Epithelial cell of proximal tubule (primary cell): ENCODE measurements at regions not wholly inside any gene's neighbourhood (a gene's known extent, or its start where the extent isn't known, plus 50 kb on each side); places are given as distances from the start of the nearest gene placed in this dataset.

ENCODE experiments used
- DNase-seq: peaks from one replicate; pipeline ENCODE4 v3.0.0-alpha.2; 2011; ENCODE audit warnings: low read depth
- H3K4me3 ChIP-seq: 2 replicates; pipeline ENCODE4 v1.5.1; 2011; ENCODE audit warnings: low read depth, mild to moderate bottlenecking, low read length
- CTCF ChIP-seq: conservative IDR thresholded peaks from 2 replicates; pipeline ENCODE4 v1.5.1; 2012; ENCODE audit warnings: low read depth, mild to moderate bottlenecking, low read length

DNA sequence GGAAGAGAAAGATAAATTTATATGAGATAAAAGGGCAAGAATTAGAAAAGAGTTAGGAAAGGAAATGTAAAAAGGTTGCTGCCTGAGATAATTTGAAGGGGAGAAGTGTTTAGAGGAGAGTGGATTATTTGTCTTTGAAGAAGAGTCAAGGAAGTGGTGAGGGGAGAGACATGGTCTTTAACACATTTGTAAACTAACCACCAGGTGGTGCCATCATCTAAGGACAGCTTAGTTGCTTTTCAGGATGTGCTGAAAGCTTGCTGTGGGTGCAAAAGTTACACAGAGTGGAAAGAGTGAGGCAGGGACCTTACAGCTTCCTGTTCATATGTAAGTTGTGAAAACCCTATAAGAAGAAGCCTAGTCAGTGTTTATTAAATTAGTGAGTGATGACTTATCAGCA is 114.1 kb upstream of the DNAJC19 start:
- peak; percentile 40 for TF ChIP-seq CTCF
- no peak for DNase-seq
- no peak overlapping the region for H3K4me3 ChIP-seq

GRCh38 chr3:181086011-181086410 is 96.5 kb upstream of the DNAJC19 start:
- TF ChIP-seq CTCF, result no peak
- DNase-seq, result no peak
- H3K4me3 ChIP-seq, result no peak overlapping the region

- no peak overlapping the region for H3K4me3 ChIP-seq
- no peak for TF ChIP-seq CTCF
- DNase-seq, result no peak
These were observed 92.4 kb upstream of the DNAJC19 start for GRCh38 chr3:181081930-181082329.

- no peak for DNase-seq
- no peak overlapping the region for H3K4me3 ChIP-seq
- no peak for TF ChIP-seq CTCF
These were observed 87.0 kb upstream of the DNAJC19 start for GRCh38 chr3:181076558-181076957.

- no peak for DNase-seq
- H3K4me3 ChIP-seq, result no peak overlapping the region
- TF ChIP-seq CTCF, result no peak
These were observed 85.6 kb upstream of the DNAJC19 start for GRCh38 chr3:181075098-181075497.

- H3K4me3 ChIP-seq, result no peak overlapping the region
- TF ChIP-seq CTCF, result no peak
- no peak for DNase-seq
These were observed 76.9 kb upstream of the DNAJC19 start for GRCh38 chr3:181066143-181067087.
